Uterus (tissue), 2 donors: ENCODE measurements at regions not wholly inside any gene's neighbourhood (a gene's known extent, or its start where the extent isn't known, plus 50 kb on each side); places are given as distances from the start of the nearest gene placed in this dataset.

ENCODE experiments used
- CTCF ChIP-seq, 4 experiments: fragments of 200-600 bp in 2 of 4; fragments of 450-650 bp in 2 of 4; sonication (generic) in 2 of 4; IDR thresholded peaks; one replicate each; pipeline ENCODE4 v1.5.1; 2016 to 2019; ENCODE audit warnings: antibody characterized with exemption in 4 of 4, mild to moderate bottlenecking in 2 of 4, moderate library complexity in 1 of 4
- POLR2A ChIP-seq, 2 donors: fragments of 450-650 bp; IDR thresholded peaks; one replicate each; pipeline ENCODE4 v1.6.1; 2016; ENCODE audit warnings: antibody characterized with exemption in 2 of 2, mild to moderate bottlenecking in 1 of 2, moderate library complexity in 1 of 2

- TF ChIP-seq CTCF (IDR thresholded peaks at IDR 0.05) (no peak), POLR2A (IDR thresholded peaks at IDR 0.05) (no peak)
Observed at GRCh38 chr2:242036653-242036950, 167.1 kb downstream of the RTP5 start.
